Stimulated activated CD8-positive, alpha-beta memory T cell treated with anti-CD3 and anti-CD28 coated beads, Interleukin-4, amount 100 ng/mL, for 48 hours (primary cell): ENCODE measurements at regions not wholly inside any gene's neighbourhood (a gene's known extent, or its start where the extent isn't known, plus 50 kb on each side); places are given as distances from the start of the nearest gene placed in this dataset.
"Not testable (repeated sequence)": the region's sequence is repeated elsewhere in the genome, so short reads cannot be mapped to it uniquely, and the experiment has no call there.

Experiments used
- DNase-seq: peaks from one replicate; pipeline ENCODE4 v3.0.0-alpha.2; 2020

- DNase-seq, result no peak
These were observed 2602.5 kb downstream of the PCDH9 start for GRCh38 chr13:64627654-64628053.

- DNase-seq, result no peak
These were observed 2604.0 kb downstream of the PCDH9 start for GRCh38 chr13:64626105-64626504.

GRCh38 chr13:64617231-64617630 lies 2612.9 kb downstream of the PCDH9 start:
- DNase-seq, result no peak

GRCh38 chr13:64591971-64592370 lies 2638.2 kb downstream of the PCDH9 start:
- no peak for DNase-seq

- DNase-seq, result no peak
These were observed 2650.8 kb downstream of the PCDH9 start for GRCh38 chr13:64579331-64579730.

GRCh38 chr13:64568748-64569147 lies 2661.4 kb downstream of the PCDH9 start:
- DNase-seq, result no peak

- not testable (repeated sequence) for DNase-seq
These were observed 2672.1 kb downstream of the PCDH9 start for GRCh38 chr13:64558031-64558430.

- no peak for DNase-seq
These were observed 2673.8 kb downstream of the PCDH9 start for GRCh38 chr13:64556376-64556775.

GRCh38 chr13:64553411-64554129 lies 2676.6 kb downstream of the PCDH9 start:
- no peak for DNase-seq

GRCh38 chr13:64551755-64552154 lies 2678.4 kb downstream of the PCDH9 start:
- no peak for DNase-seq

GRCh38 chr13:64546371-64546770 lies 2683.8 kb downstream of the PCDH9 start:
- no peak for DNase-seq

GRCh38 chr13:64540976-64541375 lies 2689.2 kb downstream of the PCDH9 start:
- DNase-seq, result no peak

- DNase-seq, result no peak
These were observed 2689.7 kb downstream of the PCDH9 start for GRCh38 chr13:64540468-64540867.

GRCh38 chr13:64538711-64539110 lies 2691.4 kb downstream of the PCDH9 start:
- DNase-seq, result no peak

GRCh38 chr13:64534302-64534701 lies 2695.8 kb downstream of the PCDH9 start:
- no peak for DNase-seq

- DNase-seq, result no peak
These were observed 2698.7 kb downstream of the PCDH9 start for GRCh38 chr13:64531400-64531799.

GRCh38 chr13:64529874-64530485 lies 2700.2 kb downstream of the PCDH9 start:
- no peak for DNase-seq

- DNase-seq, result no peak
These were observed 2701.3 kb downstream of the PCDH9 start for GRCh38 chr13:64528838-64529237.

GRCh38 chr13:64527561-64527960 lies 2702.6 kb downstream of the PCDH9 start:
- DNase-seq, result no peak

GRCh38 chr13:64525687-64526086 lies 2704.4 kb downstream of the PCDH9 start:
- no peak for DNase-seq

GRCh38 chr13:64510747-64511146 lies 2719.4 kb downstream of the PCDH9 start:
- no peak for DNase-seq

GRCh38 chr13:64506246-64506645 lies 2723.9 kb downstream of the PCDH9 start:
- no peak for DNase-seq

GRCh38 chr13:64505336-64505910 lies 2724.7 kb downstream of the PCDH9 start:
- no peak for DNase-seq

- DNase-seq, result no peak
These were observed 2741.4 kb downstream of the PCDH9 start for GRCh38 chr13:64488731-64489130.
